COLO668 (cell line): ENCODE measurements at regions not wholly inside any gene's neighbourhood (a gene's known extent, or its start where the extent isn't known, plus 50 kb on each side); places are given as distances from the start of the nearest gene placed in this dataset.

Experiments used
- DNase-seq: peaks from one replicate; lab custom pipeline; 2025; ENCODE audit not compliant: unreplicated experiment; lab: John Stamatoyannopoulos, UW

DNA sequence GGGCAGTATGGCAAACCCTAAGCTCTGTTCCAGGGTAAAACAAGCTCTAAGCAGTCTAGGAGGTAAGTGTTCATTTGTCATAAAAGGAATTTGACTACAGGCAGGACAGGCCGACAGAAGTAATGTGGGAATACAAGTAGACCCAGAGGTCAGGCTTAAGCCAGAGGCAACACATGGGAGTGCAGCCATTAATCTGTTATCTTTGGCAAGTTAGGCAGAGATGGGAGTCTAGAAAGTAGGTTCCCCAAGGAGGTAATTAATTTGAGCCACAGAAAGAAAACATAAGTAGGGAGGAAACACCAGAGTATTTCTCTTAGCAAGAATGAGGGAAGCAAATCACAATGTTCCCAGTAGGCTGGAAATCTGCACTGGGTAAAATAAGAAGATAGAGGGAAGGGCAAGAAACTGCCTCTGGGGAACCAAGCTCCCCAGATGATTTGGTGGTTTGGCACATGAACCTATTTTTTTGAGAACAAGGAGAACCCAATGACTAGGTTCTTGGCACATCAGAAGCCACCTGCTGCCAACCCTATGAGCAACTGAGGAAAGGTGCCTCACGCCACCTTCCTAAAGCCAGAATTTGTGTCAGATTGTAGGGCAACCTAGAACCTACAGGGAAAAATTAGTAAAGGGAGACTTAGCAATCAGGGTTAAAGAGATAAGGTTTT lies 636.4 kb upstream of the PLXNA2 start:
- DNase-seq, result no peak

GRCh38 chr1:208885060-208885459 lies 640.9 kb upstream of the PLXNA2 start:
- no peak for DNase-seq

DNA sequence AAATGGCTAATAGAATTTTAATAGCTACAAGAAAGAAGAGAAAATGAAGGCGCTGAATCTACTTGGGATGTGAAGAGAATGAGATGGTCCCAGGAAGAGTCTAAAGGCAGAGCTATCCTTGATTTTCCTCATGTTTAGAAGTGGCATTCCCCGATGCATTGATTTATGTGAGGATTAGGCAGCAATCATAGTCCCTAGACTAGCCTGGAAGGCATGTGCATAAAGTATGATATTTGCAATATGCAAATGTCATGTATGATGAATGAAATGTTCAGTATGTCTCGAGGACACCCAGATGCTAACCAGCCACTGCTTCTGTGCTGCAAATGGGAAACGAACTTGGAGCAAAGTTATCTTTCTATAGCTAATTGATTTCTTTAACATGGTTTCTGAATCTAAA lies 641.5 kb upstream of the PLXNA2 start:
- no peak for DNase-seq

DNA sequence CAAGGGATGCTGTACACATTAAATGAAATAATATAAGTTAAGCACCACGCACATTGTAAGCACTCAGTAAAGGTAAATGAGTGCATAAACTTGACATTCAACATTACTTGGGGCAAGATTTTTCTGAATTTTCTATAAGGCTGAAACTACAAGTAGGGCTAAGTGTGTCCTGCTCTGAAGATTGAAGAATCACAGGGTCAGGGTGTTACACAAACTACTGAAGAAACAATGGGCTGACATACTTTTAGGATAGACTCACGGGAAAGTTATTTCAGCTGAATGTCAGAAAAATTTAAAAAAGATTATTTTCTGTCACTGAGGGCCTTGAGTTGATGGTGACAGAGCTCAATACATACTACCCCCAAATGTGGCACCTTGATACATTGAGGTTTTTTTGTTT lies 644.2 kb upstream of the PLXNA2 start:
- no peak for DNase-seq

- no peak for DNase-seq
Measured at GRCh38 chr1:208892147-208892546, 648.0 kb upstream of the PLXNA2 start.

DNA sequence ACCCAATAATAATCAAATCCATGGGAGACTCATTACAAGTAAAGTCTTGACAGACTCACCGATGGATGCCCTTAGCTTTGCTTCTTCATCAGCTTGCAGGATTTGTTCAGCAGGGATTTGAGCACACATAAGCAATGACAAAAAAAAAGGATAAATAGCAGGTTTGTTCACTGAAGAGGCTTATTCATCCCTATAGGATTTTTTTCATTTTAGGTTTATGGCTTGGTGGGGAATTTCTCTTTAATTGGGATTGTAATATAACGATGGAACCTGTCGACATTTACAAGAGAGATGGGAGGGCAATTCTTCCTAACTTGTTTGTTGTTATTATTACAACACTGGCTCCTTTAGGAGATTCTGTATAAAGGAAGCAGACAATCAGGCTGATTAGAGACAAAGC lies 649.1 kb upstream of the PLXNA2 start:
- DNase-seq, result no peak

DNA sequence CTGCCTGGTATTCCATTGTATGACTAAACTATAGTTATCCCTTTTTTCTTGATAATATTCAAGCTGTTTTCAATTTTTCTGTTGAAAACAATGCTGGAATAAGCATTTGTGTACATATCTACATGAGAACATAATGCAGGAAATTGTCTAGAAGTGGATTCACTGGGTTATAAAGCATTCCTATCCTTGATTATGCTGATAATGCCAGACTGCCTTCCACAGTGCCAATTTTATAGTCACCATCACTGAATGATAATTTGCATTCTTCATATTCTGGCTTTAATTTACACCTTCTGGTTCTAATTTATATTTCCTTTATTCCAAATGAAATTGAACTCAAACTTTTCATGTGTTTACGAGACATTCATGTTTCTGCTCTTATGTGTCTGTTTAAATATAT lies 651.0 kb upstream of the PLXNA2 start:
- no peak for DNase-seq

DNA sequence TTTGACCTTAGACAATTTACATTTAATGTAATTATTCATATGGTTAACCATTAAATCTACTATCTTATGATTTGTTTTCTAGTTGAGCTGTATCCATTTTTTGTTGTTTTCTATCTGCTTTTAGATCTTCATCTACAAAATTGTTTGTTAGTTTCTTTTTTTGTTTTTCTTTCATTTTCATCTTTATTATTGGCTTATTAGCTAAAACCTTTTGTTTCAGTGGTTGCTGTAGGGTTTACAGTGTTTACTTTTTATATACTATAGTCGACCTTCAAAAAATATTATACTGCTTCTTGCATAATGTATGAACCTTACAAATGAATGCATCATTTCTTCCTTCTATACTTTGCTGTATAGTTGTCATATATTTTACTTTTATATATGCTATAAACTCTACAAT lies 651.6 kb upstream of the PLXNA2 start:
- DNase-seq, result no peak

GRCh38 chr1:208896768-208897167 lies 652.6 kb upstream of the PLXNA2 start:
- no peak for DNase-seq

DNA sequence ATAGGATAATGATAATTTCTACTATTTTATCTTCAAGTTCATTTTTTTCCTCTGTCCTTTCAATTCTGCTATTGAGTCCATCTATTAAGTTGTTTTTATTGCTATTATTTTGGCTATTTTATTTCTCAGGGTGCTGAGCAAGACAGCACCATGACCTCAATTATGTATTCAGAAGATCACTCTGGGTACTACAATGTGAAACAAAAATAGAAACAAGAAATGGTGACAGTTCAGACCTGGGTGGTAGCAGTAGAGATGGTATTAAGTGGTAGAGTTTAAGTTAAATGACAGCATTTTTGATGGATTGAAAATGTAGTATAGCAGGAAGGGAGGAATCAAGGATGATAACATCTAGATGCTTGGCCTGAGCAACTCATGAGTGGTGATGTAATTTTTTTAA lies 655.3 kb upstream of the PLXNA2 start:
- DNase-seq, result no peak

DNA sequence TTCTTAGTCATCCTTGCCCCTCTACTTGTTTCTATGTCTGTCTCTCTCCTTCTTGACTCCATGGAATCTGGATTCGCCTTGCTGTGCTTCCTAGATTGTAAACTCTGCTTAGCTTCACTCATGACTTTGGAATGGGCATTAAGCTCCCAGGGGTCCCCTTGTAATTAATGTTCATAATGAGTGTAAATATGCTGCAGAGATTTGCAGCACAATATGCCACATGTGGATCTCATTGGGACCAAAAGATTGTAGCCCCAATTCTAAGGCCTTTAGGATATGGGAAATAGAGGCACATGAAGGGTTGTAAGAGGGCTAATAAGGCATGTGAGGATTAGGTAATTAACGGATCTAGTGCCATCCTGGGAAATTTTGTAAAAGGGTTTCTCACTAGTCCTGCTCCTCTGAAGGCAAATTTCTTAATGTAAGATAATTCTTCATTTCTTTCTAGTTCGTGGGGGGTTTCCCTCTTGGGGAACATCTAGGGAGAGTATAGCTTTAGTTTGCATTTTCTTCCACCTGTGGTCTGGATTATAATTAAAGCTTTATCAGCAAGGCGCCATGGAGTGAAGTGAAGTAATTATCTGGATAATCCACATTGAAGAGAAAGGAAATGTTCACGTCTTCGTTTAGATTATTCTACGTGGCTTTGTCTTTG lies 659.2 kb upstream of the PLXNA2 start:
- no peak for DNase-seq

DNA sequence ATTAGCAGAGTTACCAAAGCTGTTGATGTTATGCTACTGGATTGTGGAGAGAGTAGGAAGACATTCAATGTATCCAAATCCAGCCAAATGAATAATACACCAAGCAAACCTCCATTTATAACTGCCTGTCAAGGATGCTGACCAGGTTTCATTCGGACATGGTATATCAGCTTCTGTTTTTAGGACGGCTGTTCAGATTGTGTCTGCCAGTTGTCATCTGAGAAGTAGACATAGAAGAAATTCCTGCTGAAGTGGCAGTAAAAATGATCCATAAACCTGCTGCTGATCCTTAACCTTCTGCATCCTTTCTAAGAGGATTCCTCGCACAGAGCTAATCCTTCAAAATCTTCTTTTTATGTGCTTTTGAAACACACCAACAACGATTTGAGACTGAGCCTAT lies 663.6 kb upstream of the PLXNA2 start:
- no peak for DNase-seq

DNA sequence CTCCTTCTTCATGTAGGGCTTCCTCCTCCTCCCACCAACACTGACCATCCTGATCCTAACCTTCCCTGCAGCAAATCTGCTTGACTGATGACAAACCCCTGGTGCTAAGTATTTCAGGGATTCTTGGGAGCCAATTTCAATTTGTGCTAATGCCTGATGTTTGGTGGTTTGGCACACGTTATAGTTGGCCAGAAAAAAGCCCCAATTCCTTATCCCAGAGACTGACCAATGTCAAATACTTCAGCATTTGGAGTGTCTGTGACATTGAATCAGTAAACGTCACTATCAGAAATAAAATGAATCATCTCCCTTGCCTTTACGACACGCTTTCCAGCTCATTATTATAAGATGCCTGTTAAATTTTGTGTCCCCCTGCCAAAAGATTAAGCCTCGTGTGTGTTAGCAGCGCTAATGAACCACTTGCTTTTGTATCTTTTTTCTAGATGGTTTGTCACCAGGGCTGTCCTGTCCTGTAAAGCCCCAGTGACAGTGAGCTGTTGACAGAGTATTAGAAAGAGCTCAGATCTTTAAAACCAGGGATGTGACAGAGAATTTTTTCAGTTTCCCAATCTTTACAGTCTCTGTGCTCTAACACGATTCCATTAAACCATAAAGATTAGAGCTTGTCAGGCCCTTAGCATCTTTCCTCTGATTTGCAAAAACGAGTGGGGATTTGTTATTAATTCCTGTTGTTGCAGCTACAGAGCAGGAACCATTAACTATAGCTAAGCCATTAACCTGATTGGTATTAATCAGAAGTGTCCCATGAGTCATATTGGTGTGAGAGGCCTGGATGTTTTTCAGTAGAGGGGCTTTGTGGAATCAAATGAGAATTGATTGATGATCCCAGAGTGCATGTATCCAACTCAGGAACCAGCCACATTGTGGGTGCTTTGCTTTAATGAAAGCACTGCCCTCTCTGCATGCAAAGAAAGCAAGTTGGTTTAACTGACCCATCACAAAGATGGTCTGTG lies 665.1 kb upstream of the PLXNA2 start:
- DNase-seq, result no peak

GRCh38 chr1:208910161-208910560 lies 666.0 kb upstream of the PLXNA2 start:
- no peak for DNase-seq

DNA sequence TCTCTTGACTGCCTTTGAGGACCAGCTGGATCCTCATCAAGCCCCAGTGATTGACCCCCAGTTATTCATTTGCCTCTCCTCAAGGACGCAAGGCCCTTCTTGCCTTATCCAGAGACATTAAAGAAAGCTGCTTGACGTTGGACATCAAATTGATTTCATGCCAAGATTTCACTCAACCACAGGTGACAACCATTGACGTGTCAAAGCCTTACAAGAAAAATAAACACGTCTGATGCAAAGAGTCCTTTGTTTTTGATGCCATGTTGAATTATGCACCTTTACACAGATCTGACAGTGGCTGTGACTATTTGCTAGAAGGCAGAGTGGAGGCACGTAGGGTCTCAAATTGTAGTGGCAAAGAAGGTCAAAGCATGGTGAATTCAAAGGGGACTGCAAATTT lies 666.2 kb upstream of the CAMK1G start:
- no peak for DNase-seq

GRCh38 chr1:208917723-208918122 lies 665.8 kb upstream of the CAMK1G start:
- no peak for DNase-seq

DNA sequence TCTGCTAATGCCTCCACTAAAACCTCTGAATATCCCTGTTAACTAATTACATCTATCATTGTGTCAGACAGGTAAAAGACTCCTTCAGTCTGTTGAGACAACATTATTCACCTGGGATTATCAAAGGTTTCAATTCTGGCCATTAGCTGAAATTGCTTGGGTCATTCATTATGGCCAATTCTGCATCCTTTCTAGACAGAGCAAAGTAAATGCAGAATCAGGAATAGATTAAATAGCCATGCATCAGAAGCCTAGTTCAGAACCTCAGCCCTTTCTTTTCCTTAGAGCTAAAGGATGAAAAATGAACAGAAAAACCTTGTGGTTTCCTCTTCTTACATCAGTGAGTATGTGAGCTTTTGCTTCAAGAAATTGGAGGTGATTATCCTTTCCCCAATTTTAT lies 665.4 kb upstream of the CAMK1G start:
- DNase-seq, result no peak

DNA sequence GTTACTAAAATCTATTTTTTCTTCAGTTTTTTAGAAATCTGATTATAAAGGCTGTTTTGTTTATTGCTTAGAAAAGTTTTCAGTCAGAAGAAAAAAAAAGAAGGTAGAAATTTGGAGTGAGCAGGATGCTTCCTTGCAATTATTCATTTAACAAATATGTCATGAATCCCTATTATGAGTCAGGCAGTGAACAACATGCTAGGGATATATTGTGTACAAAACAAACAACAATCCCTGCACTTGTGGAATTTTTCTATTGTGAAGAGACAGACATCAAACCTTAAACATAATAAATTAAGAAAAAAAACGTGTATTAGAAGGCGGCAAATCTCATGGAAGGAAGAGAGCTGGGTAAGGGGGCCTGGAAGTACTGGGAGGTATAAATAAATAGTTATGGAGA lies 664.1 kb upstream of the CAMK1G start:
- DNase-seq, result no peak

GRCh38 chr1:208921259-208921658 lies 662.3 kb upstream of the CAMK1G start:
- DNase-seq, result no peak

- DNase-seq, result no peak
Measured at GRCh38 chr1:208923456-208923855, 660.1 kb upstream of the CAMK1G start.

GRCh38 chr1:208923946-208924720 lies 659.4 kb upstream of the CAMK1G start:
- no peak for DNase-seq
